K562 (cell line): ENCODE measurements at regions not wholly inside any gene's neighbourhood (a gene's known extent, or its start where the extent isn't known, plus 50 kb on each side); places are given as distances from the start of the nearest gene placed in this dataset.

Source experiments
- ATF2 ChIP-seq: sonication (generic); formaldehyde crosslinking; IDR thresholded peaks from 2 replicates; pipeline ENCODE4 v1.8.1; 2022; ENCODE audit warnings: missing genetic modification reagents
- BACH1 ChIP-seq: fragments of 200-800 bp; sonication (Bioruptor generic); IDR thresholded peaks from 2 replicates; pipeline ENCODE4 v1.6.1; 2016; ENCODE audit warnings: missing genetic modification characterization, missing compliant biosample characterization
- CTCF ChIP-seq, 3 experiments: IDR thresholded peaks in 2 of 3; conservative IDR thresholded peaks in 1 of 3; 2 replicates each; pipeline ENCODE4 v1.5.1; 2011 to 2012; ENCODE audit warnings: low read length in 3 of 3, mild to moderate bottlenecking in 3 of 3, control low read depth in 2 of 3, improper control_type of control experiment in 1 of 3, inconsistent platforms in 1 of 3, low read depth in 1 of 3, mixed read lengths in 1 of 3, moderate library complexity in 1 of 3; ENCODE audit not compliant: insufficient read depth in 2 of 3
- MXD1 ChIP-seq: fragments of 250-450 bp; sonication (Bioruptor Pico); IDR thresholded peaks from 2 replicates; pipeline ENCODE4 v1.8.0; 2021; ENCODE audit warnings: borderline replicate concordance, mild to moderate bottlenecking, moderate library complexity; ENCODE audit not compliant: poor library complexity, severe bottlenecking
- POLR2AphosphoS5 ChIP-seq: IDR thresholded peaks from 2 replicates; pipeline ENCODE4 v1.6.1; 2011; ENCODE audit warnings: mild to moderate bottlenecking, low read depth, low read length, moderate library complexity; ENCODE audit not compliant: control insufficient read depth, insufficient read depth
- RFX5 ChIP-seq: IDR thresholded peaks from 2 replicates; pipeline ENCODE4 v1.6.1; 2011; ENCODE audit warnings: low read depth, mild to moderate bottlenecking, improper control_type of control experiment, low read length
- SETDB1 ChIP-seq: IDR thresholded peaks from one replicate; pipeline ENCODE4 v1.6.1; 2012; ENCODE audit warnings: low read length, control low read depth, inconsistent platforms
- SREBF2 ChIP-seq: sonication (generic); formaldehyde crosslinking; IDR thresholded peaks from 2 replicates; pipeline ENCODE4 v1.4.0; 2020; ENCODE audit warnings: mild to moderate bottlenecking, missing genetic modification reagents
- TAF1 ChIP-seq: IDR thresholded peaks from 2 replicates; pipeline ENCODE4 v1.6.1; 2011; ENCODE audit warnings: mild to moderate bottlenecking, low read length, moderate library complexity; ENCODE audit not compliant: insufficient read depth, control insufficient read depth, severe bottlenecking; ENCODE audit errors: extremely low read depth
- TCF7L2 ChIP-seq: fragments of 150-350 bp; IDR thresholded peaks from 2 replicates; pipeline ENCODE4 v1.6.1; 2016; ENCODE audit warnings: low read depth, mild to moderate bottlenecking, low read length, moderate library complexity
- ZFP91 ChIP-seq: sonication (generic); formaldehyde crosslinking; IDR thresholded peaks from 2 replicates; pipeline ENCODE4 v1.8.0; 2022; ENCODE audit warnings: mild to moderate bottlenecking, missing genetic modification reagents
- ZNF639 ChIP-seq, 2 experiments: fragments of 200-800 bp in 1 of 2; sonication (Bioruptor generic) in 1 of 2; sonication (generic) in 1 of 2; formaldehyde crosslinking in 1 of 2; IDR thresholded peaks in 1 of 2; conservative IDR thresholded peaks in 1 of 2; 2 replicates each; pipeline versions ENCODE4 v1.5.0 to v1.6.1; 2016 to 2020; ENCODE audit warnings: missing compliant biosample characterization in 1 of 2, missing genetic modification characterization in 1 of 2, missing genetic modification reagents in 1 of 2

- TF ChIP-seq TAF1, result no peak
- no peak for TF ChIP-seq ZNF639 (CRISPR knock-in tag; conservative IDR thresholded peaks at IDR 0.05 in 1 of 2, IDR thresholded peaks at IDR 0.05 in 1 of 2)
- TF ChIP-seq POLR2AphosphoS5, result no peak
- TF ChIP-seq SETDB1, result no peak
- TF ChIP-seq RFX5, result no peak
- TF ChIP-seq MXD1, result no peak
- no peak for TF ChIP-seq BACH1
- no peak for TF ChIP-seq ATF2
- no peak for TF ChIP-seq TCF7L2
- TF ChIP-seq ZFP91 (CRISPR knock-in tag), result no peak
- no peak for TF ChIP-seq CTCF (IDR thresholded peaks at IDR 0.05 in 2 of 3, conservative IDR thresholded peaks at IDR 0.05 in 1 of 3; ENCODE audit: insufficient read depth in 2 of 3, low read depth in 1 of 3, low read length in 3 of 3)
- no peak for TF ChIP-seq SREBF2 (CRISPR knock-in tag)
Measured at GRCh38 chr17:36844601-36845000, 92.7 kb upstream of the LHX1 start.
